DND-41 (cell line): ENCODE measurements at regions not wholly inside any gene's neighbourhood (a gene's known extent, or its start where the extent isn't known, plus 50 kb on each side); places are given as distances from the start of the nearest gene placed in this dataset.

ENCODE experiments used
- ATAC-seq: fragments of 200-7000 bp; cut with Tn5 transposase; 3 replicates; pipeline ENCODE4 v1.9.1; 2021; ENCODE audit warnings: low read depth; ENCODE audit not compliant: insufficient read depth
- DNase-seq: peaks from one replicate; pipeline ENCODE4 v3.0.0-alpha.2; 2020
- H2AFZ ChIP-seq: 2 replicates; pipeline ENCODE4 v1.6.0; 2012; ENCODE audit warnings: low read depth, low read length
- H3K27ac ChIP-seq: 2 replicates; pipeline ENCODE4 v1.5.1; 2012; ENCODE audit warnings: low read length, inconsistent platforms
- H3K27me3 ChIP-seq: fragments of 200-600 bp; sonication (generic); 2 replicates; pipeline ENCODE4 v1.6.0; 2012; ENCODE audit warnings: low read length, mild to moderate bottlenecking, inconsistent platforms; ENCODE audit not compliant: insufficient read depth, poor library complexity
- H3K36me3 ChIP-seq: 2 replicates; pipeline ENCODE4 v1.5.1; 2012; ENCODE audit warnings: low read length, inconsistent platforms; ENCODE audit not compliant: insufficient read depth
- H3K4me1 ChIP-seq: 2 replicates; pipeline ENCODE4 v1.5.1; 2012; ENCODE audit warnings: mild to moderate bottlenecking, low read length; ENCODE audit not compliant: insufficient read depth
- H3K4me2 ChIP-seq: 2 replicates; pipeline ENCODE4 v1.6.0; 2012; ENCODE audit warnings: mild to moderate bottlenecking, moderate library complexity, low read length, inconsistent platforms; ENCODE audit not compliant: insufficient read depth
- H3K4me3 ChIP-seq, 2 experiments: fragments of 200-600 bp in 1 of 2; shearing (Covaris generic) in 1 of 2; 2 replicates each; pipeline ENCODE4 v1.5.1; 2012 to 2016; ENCODE audit warnings: inconsistent platforms in 2 of 2, low read length in 2 of 2, mild to moderate bottlenecking in 2 of 2, low read depth in 1 of 2, moderate library complexity in 1 of 2
- H3K79me2 ChIP-seq: 2 replicates; pipeline ENCODE4 v1.6.0; 2012; ENCODE audit warnings: low read length, inconsistent platforms; ENCODE audit not compliant: insufficient read depth
- H3K9ac ChIP-seq: 2 replicates; pipeline ENCODE4 v1.6.0; 2012; ENCODE audit warnings: low read depth, mild to moderate bottlenecking, inconsistent platforms, low read length, moderate library complexity
- H3K9me3 ChIP-seq: 2 replicates; pipeline ENCODE4 v1.5.1; 2012; ENCODE audit warnings: low read length, moderate library complexity, mild to moderate bottlenecking, inconsistent platforms; ENCODE audit not compliant: insufficient read depth, severe bottlenecking
- H4K20me1 ChIP-seq: 2 replicates; pipeline ENCODE4 v1.6.0; 2012; ENCODE audit warnings: low read length; ENCODE audit not compliant: insufficient read depth
- CTCF ChIP-seq: IDR thresholded peaks from 2 replicates; pipeline ENCODE4 v1.5.1; 2012; ENCODE audit warnings: borderline replicate concordance, low read length, moderate library complexity, mild to moderate bottlenecking; ENCODE audit not compliant: poor library complexity, severe bottlenecking; ENCODE audit errors: extremely low read depth
- EZH2 ChIP-seq: IDR thresholded peaks from 3 replicates; pipeline ENCODE4 v1.6.1; 2012; ENCODE audit warnings: borderline replicate concordance, low read depth, mild to moderate bottlenecking, moderate library complexity, low read length, inconsistent platforms; ENCODE audit not compliant: severe bottlenecking

- no peak overlapping the region for H2AFZ ChIP-seq
Measured at GRCh38 chr16:22671301-22672076, 142.5 kb upstream of the HS3ST2 start.

GRCh38 chr16:22672830-22673210 lies 141.1 kb upstream of the HS3ST2 start:
- H3K9ac ChIP-seq = no peak overlapping the region
- TF ChIP-seq CTCF (no peak), EZH2 (no peak)
- no peaks in the 10 kb centered on the region for H3K9me3 ChIP-seq
- no peak overlapping the region for H3K4me2 ChIP-seq
- no peaks in the 10 kb centered on the region for H3K4me1 ChIP-seq
- no peak for DNase-seq
- no peak overlapping the region for H2AFZ ChIP-seq
- no peak overlapping the region for H3K27ac ChIP-seq
- H3K36me3 ChIP-seq = no peaks in the 10 kb centered on the region
- no peak for ATAC-seq
- peaks cover 11% of the 10 kb centered on the region for H3K27me3 ChIP-seq
- no peaks in the 10 kb centered on the region for H4K20me1 ChIP-seq
- H3K79me2 ChIP-seq = no peaks in the 10 kb centered on the region
- H3K4me3 ChIP-seq = no peak overlapping the region

More at GRCh38 chr16:22671301-22672076, 142.5 kb upstream of the HS3ST2 start:
- Histone ChIP-seq H3K27me3 (peaks cover 11% of the 10 kb centered on the region), H3K79me2 (no peaks in the 10 kb centered on the region), H3K9me3 (no peaks in the 10 kb centered on the region), H3K9ac (no peak overlapping the region), H3K27ac (no peak overlapping the region), H4K20me1 (no peaks in the 10 kb centered on the region), H3K4me1 (no peaks in the 10 kb centered on the region), H3K36me3 (no peaks in the 10 kb centered on the region), H3K4me3 (no peak overlapping the region), H3K4me2 (no peak overlapping the region)
- DNase-seq (no peak), ATAC-seq (no peak)
- no peak for TF ChIP-seq EZH2
- TF ChIP-seq CTCF = no peak

- no peaks in the 10 kb centered on the region for H3K9me3 ChIP-seq
- H4K20me1 ChIP-seq = no peaks in the 10 kb centered on the region
- H3K36me3 ChIP-seq = no peaks in the 10 kb centered on the region
- H3K27ac ChIP-seq = no peak overlapping the region
- ATAC-seq (no peak), DNase-seq (no peak)
- no peak overlapping the region for H3K9ac ChIP-seq
- H2AFZ ChIP-seq = no peak overlapping the region
- H3K79me2 ChIP-seq = no peaks in the 10 kb centered on the region
- H3K27me3 ChIP-seq = peaks cover 11% of the 10 kb centered on the region
- no peaks in the 10 kb centered on the region for H3K4me1 ChIP-seq
- TF ChIP-seq EZH2 = no peak
- TF ChIP-seq CTCF = no peak
- no peak overlapping the region for H3K4me3 ChIP-seq
- no peak overlapping the region for H3K4me2 ChIP-seq
Measured at GRCh38 chr16:22673421-22673831, 140.5 kb upstream of the HS3ST2 start.
